DND-41 (cell line): ENCODE measurements at regions not wholly inside any gene's neighbourhood (a gene's known extent, or its start where the extent isn't known, plus 50 kb on each side); places are given as distances from the start of the nearest gene placed in this dataset.

Source experiments
- CTCF ChIP-seq: IDR thresholded peaks from 2 replicates; pipeline ENCODE4 v1.5.1; 2012; ENCODE audit warnings: borderline replicate concordance, low read length, moderate library complexity, mild to moderate bottlenecking; ENCODE audit not compliant: poor library complexity, severe bottlenecking; ENCODE audit errors: extremely low read depth
- EZH2 ChIP-seq: IDR thresholded peaks from 3 replicates; pipeline ENCODE4 v1.6.1; 2012; ENCODE audit warnings: borderline replicate concordance, low read depth, mild to moderate bottlenecking, moderate library complexity, low read length, inconsistent platforms; ENCODE audit not compliant: severe bottlenecking

GRCh38 chr2:62340994-62341484, 145.1 kb downstream of the B3GNT2 start:
- no peak for TF ChIP-seq EZH2
- TF ChIP-seq CTCF = no peak
